ENCODE measurements at regions not wholly inside any gene's neighbourhood (a gene's known extent, or its start where the extent isn't known, plus 50 kb on each side); places are given as distances from the start of the nearest gene placed in this dataset.

GRCh38 chr5:124683917-124684555 is 62.4 kb downstream of the ZNF608 start:
- H3K9ac ChIP-seq (ENCODE audit: extremely low read depth, insufficient read length, low read length), result no peak overlapping the region
- no peak overlapping the region for H3K18ac ChIP-seq (ENCODE audit: insufficient read length, low read depth, low read length)
- peaks cover 4% of the 10 kb centered on the region for H3K79me1 ChIP-seq (ENCODE audit: insufficient read depth, low read depth, low read length, poor library complexity, severe bottlenecking)
- no peak overlapping the region for H4K8ac ChIP-seq (replicated peaks; ENCODE audit: insufficient read length, low read depth, low read length)
- peaks cover 3% of the 10 kb centered on the region for H3K4me1 ChIP-seq (ENCODE audit: insufficient read depth, low read length)
- H2BK15ac ChIP-seq (ENCODE audit: low read depth, low read length), result no peak overlapping the region
- no peak overlapping the region for H2BK5ac ChIP-seq (ENCODE audit: insufficient read length, low read length)
- no peaks in the 10 kb centered on the region for H3K23me2 ChIP-seq (ENCODE audit: insufficient read length, low read depth, low read length, poor library complexity, severe bottlenecking)
- no CpG with 5 or more reads among the region's 2 CpGs for WGBS (ENCODE audit: extremely low coverage, insufficient read length, low lambda C conversion rate)
- H2BK120ac ChIP-seq (ENCODE audit: low read depth, low read length, poor library complexity, severe bottlenecking), result no peak overlapping the region
- Mint-ChIP-seq H3K9me3 (no peaks in the 10 kb centered on the region), H3K27ac (no peak overlapping the region), H3K4me1 (peaks cover 53 to 55% of the 10 kb centered on the region in 2 experiments), H3K27me3 (ENCODE audit: low read depth) (no peaks in the 10 kb centered on the region), H3K4me3 (no peak overlapping the region), H3K36me3 (ENCODE audit: insufficient read depth in 1 of 3, low read depth in 3 of 3) (peaks cover 0 to 21% (median 14%) of the 10 kb centered on the region in 3 experiments)
- H3K79me2 ChIP-seq (ENCODE audit: insufficient read depth, low read length), result peaks cover 8% of the 10 kb centered on the region; the same call in 1 of the 2 replicates
- H4K5ac ChIP-seq (ENCODE audit: insufficient read length, low read depth, low read length), result no peak overlapping the region
- no peak for DNase-seq
- no peak overlapping the region for H2AFZ ChIP-seq (ENCODE audit: low read length)
- no peaks in the 10 kb centered on the region for H3K27me3 ChIP-seq (ENCODE audit: insufficient read depth, low read length)
- H2AK5ac ChIP-seq (ENCODE audit: insufficient read length, low read length), result no peak overlapping the region
- TF ChIP-seq CTCF (conservative IDR thresholded peaks at IDR 0.05), result no peak
- H3K14ac ChIP-seq (ENCODE audit: insufficient read depth, low read length), result no peak overlapping the region
- no peak overlapping the region for H3K27ac ChIP-seq (ENCODE audit: insufficient read length, low read depth, low read length)
- H3K9me3 ChIP-seq (ENCODE audit: control insufficient read depth, low read depth, low read length), result no peaks in the 10 kb centered on the region
- no peak overlapping the region for H3K23ac ChIP-seq (ENCODE audit: insufficient read length, low read depth, low read length)
- no peak overlapping the region for H2BK12ac ChIP-seq (ENCODE audit: insufficient read length, low read depth, low read length)
- no peak overlapping the region for H3T11ph ChIP-seq (ENCODE audit: low read length)
- H3K4me2 ChIP-seq (ENCODE audit: insufficient read depth, insufficient read length, low read length), result no peak overlapping the region
- no peaks in the 10 kb centered on the region for H4K20me1 ChIP-seq (ENCODE audit: control insufficient read depth, insufficient read depth, insufficient read length)
- H3K56ac ChIP-seq (ENCODE audit: insufficient read length, low read depth, low read length), result no peak overlapping the region
- H2BK20ac ChIP-seq (ENCODE audit: low read depth, low read length, poor library complexity, severe bottlenecking), result no peak overlapping the region
- H3K4ac ChIP-seq (ENCODE audit: low read depth, low read length), result no peak overlapping the region
- no peak overlapping the region for H4K91ac ChIP-seq (ENCODE audit: insufficient read length, low read depth, low read length)
